ENCODE measurements at regions not wholly inside any gene's neighbourhood (a gene's known extent, or its start where the extent isn't known, plus 50 kb on each side); places are given as distances from the start of the nearest gene placed in this dataset.
"Not testable (repeated sequence)": the region's sequence is repeated elsewhere in the genome, so short reads cannot be mapped to it uniquely, and the experiment has no call there.

- DNase-seq (ENCODE audit: low read depth in 3 of 3) = not testable (repeated sequence)
These were observed 250.0 kb upstream of the CTNNB1 start for GRCh38 chr3:40949347-40949746.

DNA sequence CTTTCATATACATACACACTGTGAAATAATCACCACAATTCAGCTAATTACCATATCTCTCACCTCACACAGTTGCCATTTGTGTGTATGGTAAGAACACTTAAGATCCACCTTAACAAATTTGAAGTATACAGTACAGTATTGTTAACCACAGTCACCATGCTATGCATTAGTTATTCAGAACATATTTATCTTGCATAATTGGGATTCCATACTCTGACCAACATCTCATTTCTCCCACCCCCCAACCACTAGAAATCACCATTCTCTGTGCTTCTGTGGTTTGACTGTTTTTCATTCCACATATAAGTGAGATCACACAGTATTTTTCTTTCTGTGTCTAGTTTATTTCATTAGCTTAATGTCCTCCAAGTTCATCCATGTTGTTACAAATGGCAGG lies 247.7 kb upstream of the CTNNB1 start:
- DNase-seq (ENCODE audit: low read depth in 3 of 3) = no peak

DNA sequence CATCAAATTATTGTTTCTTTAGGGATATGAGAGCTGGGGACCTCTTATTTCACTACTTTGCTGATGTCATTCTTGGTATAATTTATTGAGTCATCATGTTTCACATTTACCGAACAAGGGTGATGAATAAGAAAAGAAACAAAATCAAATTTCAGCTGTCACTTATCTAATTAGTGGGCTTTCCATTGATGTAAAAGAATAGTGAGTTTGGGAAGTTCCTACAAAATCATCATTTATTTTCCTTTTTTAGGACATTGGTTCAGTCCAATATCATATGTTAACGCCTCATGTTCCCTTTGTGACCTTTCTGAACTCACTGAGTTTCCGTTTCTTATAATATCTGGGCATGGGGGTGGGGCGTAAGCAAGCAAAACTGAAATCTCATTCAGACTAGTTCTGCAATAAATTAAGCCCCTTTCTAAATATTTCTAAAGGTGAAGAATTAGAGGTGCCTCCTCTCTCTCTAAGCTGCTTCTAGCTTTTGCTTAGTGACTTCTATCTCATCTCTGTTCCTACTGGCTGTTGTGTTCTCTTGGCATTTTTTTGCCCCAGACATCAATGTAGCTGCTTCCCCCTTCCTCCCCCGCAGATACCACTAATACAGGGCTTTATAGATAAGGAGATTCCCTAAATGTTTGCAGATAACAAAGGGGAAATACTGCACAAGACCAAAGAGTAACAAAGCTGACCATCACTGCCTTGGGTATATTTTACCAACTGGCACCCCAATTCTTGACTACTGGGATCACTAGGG lies 238.0 kb upstream of the CTNNB1 start:
- DNase-seq (ENCODE audit: low read depth in 3 of 3) = no peak

DNA sequence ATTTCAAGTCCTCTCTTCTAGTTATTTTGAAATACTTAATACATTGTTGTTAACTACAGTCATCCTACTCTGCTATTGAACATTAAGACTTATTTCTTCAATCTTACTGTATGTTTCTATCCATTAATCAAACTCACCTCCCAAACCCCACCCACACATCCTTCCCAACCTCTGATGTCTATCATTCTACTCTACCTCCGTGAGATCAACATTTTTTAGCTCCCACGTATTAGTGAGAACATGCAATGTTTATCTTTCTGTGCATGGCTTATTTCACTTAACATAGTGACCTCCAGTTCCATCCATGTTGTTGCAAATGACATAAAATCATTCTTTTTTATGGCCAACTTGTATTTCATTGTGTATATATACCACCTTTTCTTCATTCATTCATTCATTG lies 236.6 kb upstream of the CTNNB1 start:
- no peak for DNase-seq (ENCODE audit: low read depth in 3 of 3)

DNA sequence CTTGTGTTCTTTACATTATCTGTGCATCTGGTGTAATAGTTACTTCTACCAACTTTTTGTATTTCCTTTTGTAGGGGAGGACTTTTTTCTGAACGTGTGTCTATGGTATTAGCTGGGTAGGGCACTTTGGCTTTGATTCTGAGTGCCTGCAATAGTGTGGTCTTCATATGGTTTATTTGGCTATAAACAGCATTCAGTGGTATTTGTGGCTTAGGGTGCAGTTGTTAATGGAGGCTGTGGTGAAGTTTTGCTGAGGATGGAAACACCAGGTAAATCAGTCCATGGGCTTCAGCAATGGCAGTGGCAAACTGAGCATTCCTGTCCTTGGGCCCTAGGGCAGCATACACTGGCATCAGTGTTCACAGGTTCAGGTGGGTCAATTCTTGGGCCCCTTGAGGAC lies 230.6 kb upstream of the CTNNB1 start:
- no peak for DNase-seq (ENCODE audit: low read depth in 3 of 3)

DNA sequence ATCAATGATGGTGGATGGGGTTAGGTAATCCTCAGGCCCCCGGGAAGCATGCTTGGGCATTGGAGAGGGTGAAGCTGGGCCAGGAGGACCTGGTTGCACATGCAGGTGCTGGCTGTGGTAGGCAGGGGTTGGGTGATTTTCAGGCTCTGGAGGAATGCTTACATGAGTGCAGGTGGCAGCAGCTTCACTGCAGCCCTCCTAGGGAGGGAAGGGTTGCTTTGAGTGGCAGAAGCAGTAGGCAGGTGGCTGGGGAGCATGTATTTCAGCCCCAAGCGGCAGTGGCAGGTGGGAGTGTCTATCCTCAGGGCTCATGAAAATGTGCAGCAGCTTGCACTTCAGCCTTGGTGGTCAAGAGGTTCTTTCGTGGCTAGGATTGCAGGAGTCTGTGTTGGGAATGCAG lies 230.0 kb upstream of the CTNNB1 start:
- DNase-seq (ENCODE audit: low read depth in 3 of 3) = no peak

- DNase-seq (ENCODE audit: low read depth in 3 of 3) = no peak
These were observed 229.4 kb upstream of the CTNNB1 start for GRCh38 chr3:40969756-40970466.

DNA sequence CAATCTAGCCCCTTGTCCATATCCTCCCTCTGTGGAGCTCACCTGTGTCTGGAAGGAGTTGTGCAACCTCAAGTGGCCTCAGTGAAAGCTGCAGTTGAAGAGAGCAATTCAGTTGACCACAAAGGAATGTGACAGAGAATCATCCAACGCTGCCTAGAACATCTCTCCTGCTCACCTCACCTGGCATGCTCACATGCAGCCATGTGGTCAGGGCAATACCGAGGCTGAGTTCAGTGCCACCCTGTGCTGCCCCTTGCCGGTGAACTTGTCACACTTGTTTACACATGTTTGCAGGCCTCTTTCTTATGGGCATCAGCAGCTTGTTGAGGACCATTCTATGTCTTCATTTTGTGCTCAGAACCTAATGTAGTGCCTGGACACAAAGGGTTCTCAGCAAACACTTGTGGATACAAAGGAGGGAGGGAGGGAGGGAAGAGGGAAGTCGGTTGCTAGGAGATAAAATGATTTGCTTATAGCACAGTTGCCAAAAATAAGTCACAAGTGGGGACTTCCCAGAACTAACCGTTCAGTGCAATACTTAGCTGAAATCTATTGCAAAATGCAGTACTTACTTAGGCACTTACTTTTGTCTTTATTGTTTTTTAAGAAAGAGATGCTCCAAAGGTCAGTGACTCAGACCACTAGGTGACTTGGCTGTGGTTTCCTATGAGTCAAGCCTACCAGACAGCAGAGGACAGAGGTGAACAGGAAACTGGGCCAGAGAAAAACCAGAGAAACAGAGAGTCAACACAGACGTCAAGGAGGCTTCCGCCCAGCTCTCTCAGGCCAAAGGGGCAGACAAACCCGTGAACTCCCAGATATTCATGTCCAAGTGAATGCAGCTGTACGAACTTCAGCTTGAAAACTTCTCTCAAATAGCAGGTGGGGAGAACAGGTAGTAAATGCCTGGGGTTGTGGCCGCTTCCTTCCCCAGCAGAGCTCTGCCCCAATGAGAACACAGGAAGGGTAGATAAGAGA lies 227.8 kb upstream of the CTNNB1 start:
- DNase-seq (ENCODE audit: low read depth in 3 of 3) = peak in 1 of 3 experiments; percentile 4

GRCh38 chr3:40972350-40972749 lies 227.0 kb upstream of the CTNNB1 start:
- no peak for DNase-seq (ENCODE audit: low read depth in 3 of 3)

DNA sequence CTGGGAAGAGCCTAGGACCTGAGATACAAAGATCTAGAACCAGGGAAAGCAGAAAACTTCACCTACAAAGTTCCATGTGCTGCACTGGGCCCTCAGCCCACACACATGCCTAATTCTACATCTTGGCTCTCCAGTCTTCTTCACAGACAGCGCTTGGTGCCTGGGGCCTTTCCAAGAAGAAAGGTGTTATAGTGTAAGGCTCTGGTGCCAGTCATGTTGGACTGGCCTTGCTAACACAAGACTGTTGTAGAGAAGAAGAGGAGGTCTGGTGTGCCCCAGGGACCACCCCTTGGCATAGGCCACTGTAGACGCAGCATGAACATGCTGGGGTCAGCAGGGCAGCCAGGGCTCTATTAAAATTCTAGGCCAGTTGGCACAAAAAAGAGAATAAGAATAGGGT lies 226.2 kb upstream of the CTNNB1 start:
- no peak for DNase-seq (ENCODE audit: low read depth in 3 of 3)

GRCh38 chr3:40975711-40976121 lies 223.6 kb upstream of the CTNNB1 start:
- no peak for DNase-seq (ENCODE audit: low read depth in 3 of 3)

GRCh38 chr3:40976241-40976640 lies 223.1 kb upstream of the CTNNB1 start:
- no peak for DNase-seq (ENCODE audit: low read depth in 3 of 3)

GRCh38 chr3:40978442-40978841 lies 220.9 kb upstream of the CTNNB1 start:
- DNase-seq (ENCODE audit: low read depth in 3 of 3) = no peak

DNA sequence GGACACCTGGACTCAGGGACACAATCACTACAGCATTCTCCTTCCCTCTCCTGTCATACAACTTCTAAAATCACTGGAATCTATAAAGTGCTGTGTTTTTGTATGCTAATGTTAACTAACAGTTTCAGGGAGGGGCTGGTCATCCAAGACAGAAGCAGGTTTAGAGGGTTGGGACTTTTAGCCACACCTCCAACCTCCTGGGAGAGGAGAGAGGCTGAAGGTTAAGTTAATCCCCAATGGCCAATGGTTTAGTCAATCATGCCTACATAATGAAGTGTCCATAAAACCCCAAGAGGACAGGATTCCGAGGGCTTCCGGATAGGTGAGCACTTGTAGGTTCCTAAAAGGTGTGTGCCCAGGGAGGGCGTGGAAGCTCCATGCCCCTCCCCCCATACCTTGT lies 219.3 kb upstream of the CTNNB1 start:
- no peak for DNase-seq (ENCODE audit: low read depth in 3 of 3)

DNA sequence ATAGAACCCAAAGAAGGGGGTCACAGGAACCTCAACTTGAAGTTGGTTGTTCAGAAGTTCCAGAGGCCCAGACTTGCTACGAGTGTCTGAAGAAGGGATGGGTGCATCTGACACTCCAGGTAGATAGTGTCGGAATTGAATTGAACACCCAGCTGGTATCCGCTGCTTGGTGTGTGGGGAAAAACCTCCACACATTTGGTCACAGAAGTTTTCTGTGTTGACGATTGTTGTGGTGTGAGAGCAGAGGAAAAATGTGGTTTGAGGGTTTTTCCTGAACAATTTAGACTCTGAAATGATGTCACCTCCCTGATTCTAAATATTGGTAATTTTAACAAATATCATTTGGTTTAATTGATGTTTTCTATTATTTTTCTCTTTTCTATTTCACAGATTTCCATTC lies 218.8 kb upstream of the CTNNB1 start:
- peak in 1 of 3 experiments; percentile 9 for DNase-seq (ENCODE audit: low read depth in 3 of 3)

DNA sequence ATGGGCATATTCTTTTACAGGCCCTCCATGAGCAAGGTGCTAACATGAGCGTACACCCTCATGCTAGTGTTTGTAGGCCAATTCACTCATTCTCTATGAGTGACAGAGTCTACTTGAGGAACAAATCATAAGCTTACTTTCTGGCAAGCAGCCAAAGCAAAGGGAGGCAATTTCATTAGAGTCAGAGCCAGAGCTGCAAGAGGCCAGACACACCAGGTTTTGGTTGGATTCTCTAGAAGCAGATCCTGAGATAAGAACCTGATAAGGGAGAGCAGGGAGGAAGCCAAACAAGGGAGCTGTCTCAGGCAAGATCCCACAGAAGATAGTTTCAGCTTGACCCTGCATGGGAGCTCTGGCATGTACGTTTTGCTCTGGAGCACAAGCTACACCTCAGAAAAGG lies 214.1 kb upstream of the CTNNB1 start:
- DNase-seq (ENCODE audit: low read depth in 3 of 3) = no peak

GRCh38 chr3:40988468-40988867 lies 210.8 kb upstream of the CTNNB1 start:
- no peak for DNase-seq (ENCODE audit: low read depth in 3 of 3)

DNA sequence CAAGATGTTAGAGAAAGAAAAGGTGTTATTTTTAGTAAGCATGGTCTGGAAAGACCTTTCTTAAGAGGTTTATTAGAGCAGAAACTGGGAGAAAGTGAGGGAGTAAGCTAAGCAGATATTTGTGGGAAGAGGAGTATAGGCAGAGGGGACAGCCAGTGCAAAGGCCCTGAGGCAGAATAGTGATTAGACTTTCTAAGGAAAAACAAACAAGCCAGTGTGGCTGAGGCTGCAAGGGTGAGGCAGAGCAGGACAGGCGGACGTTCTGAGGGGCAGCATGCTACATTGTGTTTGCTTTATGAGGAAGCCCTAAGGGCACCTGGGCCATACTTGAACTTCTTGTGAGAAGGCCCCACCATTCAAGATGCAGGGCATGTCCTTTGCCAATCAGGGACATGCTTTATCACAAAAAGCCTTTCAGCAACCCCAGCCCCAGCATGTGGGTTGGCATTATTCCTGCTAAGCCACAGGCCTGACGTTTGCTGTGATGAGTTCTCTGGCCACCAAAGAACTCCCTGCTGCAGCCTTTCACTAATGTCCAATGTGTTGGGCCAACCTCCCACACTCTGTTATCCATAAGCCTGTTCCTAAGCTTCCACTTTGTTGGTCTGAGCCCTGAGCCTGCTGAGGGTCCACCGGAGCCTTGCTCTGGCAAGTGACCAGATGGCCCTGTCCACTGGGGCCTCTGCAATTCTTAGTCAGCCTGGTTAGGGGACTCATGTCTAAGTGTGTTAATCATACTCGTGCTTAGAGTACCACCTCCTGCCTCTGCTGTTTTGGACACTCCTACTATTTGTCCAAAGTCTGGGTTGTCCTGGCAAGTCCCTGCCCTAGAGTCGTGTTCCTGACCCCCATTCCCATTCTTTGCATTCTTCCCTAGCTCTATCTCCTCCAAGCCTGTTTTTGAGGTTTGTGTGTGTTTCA lies 209.9 kb upstream of the CTNNB1 start:
- DNase-seq (ENCODE audit: low read depth in 3 of 3) = no peak

GRCh38 chr3:40990062-40990456 lies 209.2 kb upstream of the CTNNB1 start:
- DNase-seq (ENCODE audit: low read depth in 3 of 3) = no peak

GRCh38 chr3:40992023-40992422 lies 207.3 kb upstream of the CTNNB1 start:
- DNase-seq (ENCODE audit: low read depth in 3 of 3) = no peak

- no peak for DNase-seq (ENCODE audit: low read depth in 3 of 3)
These were observed 204.7 kb upstream of the CTNNB1 start for GRCh38 chr3:40994611-40995010.

Data from stimulated activated CD4-positive, alpha-beta T cell treated with anti-CD3 and anti-CD28 coated beads, TNF-alpha, amount 100 ng/mL, for 24 hours (primary cell).